ENCODE measurements at regions not wholly inside any gene's neighbourhood (a gene's known extent, or its start where the extent isn't known, plus 50 kb on each side); places are given as distances from the start of the nearest gene placed in this dataset.
A peak's percentile ranks its signal among the peaks of the same experiment; 100 is the strongest.

DNA sequence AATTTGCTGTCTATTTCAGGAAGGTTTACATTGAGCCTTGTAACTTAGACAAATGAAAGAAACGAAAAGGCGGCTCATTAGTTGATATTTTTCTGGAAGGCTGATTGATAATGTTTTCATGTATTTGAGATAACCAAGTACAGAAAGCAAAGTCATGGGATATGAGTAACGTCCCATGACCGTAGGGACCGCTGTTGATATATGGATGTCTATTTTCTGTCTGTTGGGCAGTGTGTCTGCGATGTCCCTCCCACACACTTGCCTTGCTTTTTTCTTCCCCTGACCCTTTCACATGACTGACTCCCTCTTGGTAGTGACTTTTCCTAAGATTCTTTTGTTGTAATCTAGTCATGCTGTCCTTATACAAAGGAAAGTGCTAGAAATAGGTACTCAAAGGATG, 57.0 kb upstream of the GPR158 start:
- no peak overlapping the region for H3K4me2 ChIP-seq
- H3K27ac ChIP-seq (ENCODE audit: low read depth): no peak overlapping the region
- no peaks in the 10 kb centered on the region for H3K27me3 ChIP-seq (ENCODE audit: insufficient read depth)
- Mint-ChIP-seq H3K36me3 (ENCODE audit: low read depth) (peaks cover 3% of the 10 kb centered on the region; the same call in 1 of the 3 replicates), H3K27me3 (ENCODE audit: insufficient read depth, low read depth, poor library complexity) (no peaks in the 10 kb centered on the region), H3K9me3 (peaks cover 15% of the 10 kb centered on the region; the same call in 1 of the 3 replicates), H3K4me3 (no peak overlapping the region), H3K4me1 (peaks cover 23% of the 10 kb centered on the region), H3K27ac (peak overlapping the region; percentile 46; the same call in 1 of the 2 replicates)
- H3K4me1 ChIP-seq (ENCODE audit: insufficient read depth): peaks cover 14% of the 10 kb centered on the region
- H3K36me3 ChIP-seq (ENCODE audit: insufficient read depth): no peaks in the 10 kb centered on the region
- peak overlapping the region; percentile 59; the same call in 1 of the 2 replicates for H2AFZ ChIP-seq
- no peak for ATAC-seq
- TF ChIP-seq, protein P1, sequence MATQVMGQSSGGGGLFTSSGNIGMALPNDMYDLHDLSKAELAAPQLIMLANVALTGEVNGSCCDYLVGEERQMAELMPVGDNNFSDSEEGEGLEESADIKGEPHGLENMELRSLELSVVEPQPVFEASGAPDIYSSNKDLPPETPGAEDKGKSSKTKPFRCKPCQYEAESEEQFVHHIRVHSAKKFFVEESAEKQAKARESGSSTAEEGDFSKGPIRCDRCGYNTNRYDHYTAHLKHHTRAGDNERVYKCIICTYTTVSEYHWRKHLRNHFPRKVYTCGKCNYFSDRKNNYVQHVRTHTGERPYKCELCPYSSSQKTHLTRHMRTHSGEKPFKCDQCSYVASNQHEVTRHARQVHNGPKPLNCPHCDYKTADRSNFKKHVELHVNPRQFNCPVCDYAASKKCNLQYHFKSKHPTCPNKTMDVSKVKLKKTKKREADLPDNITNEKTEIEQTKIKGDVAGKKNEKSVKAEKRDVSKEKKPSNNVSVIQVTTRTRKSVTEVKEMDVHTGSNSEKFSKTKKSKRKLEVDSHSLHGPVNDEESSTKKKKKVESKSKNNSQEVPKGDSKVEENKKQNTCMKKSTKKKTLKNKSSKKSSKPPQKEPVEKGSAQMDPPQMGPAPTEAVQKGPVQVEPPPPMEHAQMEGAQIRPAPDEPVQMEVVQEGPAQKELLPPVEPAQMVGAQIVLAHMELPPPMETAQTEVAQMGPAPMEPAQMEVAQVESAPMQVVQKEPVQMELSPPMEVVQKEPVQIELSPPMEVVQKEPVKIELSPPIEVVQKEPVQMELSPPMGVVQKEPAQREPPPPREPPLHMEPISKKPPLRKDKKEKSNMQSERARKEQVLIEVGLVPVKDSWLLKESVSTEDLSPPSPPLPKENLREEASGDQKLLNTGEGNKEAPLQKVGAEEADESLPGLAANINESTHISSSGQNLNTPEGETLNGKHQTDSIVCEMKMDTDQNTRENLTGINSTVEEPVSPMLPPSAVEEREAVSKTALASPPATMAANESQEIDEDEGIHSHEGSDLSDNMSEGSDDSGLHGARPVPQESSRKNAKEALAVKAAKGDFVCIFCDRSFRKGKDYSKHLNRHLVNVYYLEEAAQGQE (IDR thresholded peaks at IDR 0.05; ENCODE audit: unreplicated experiment): no peak
- no peak for TF ChIP-seq EZH2phosphoT487 (IDR thresholded peaks at IDR 0.05; ENCODE audit: unreplicated experiment)
- TF ChIP-seq POLR2AphosphoS5 (IDR thresholded peaks at IDR 0.05; ENCODE audit: low read depth): no peak
- TF ChIP-seq CREB1 (CRISPR knock-in tag; IDR thresholded peaks at IDR 0.05; ENCODE audit: low read depth): no peak
- no peak for TF ChIP-seq ZNF114 (CRISPR knock-in tag; IDR thresholded peaks at IDR 0.05)
- TF ChIP-seq NANOG (IDR thresholded peaks at IDR 0.05; ENCODE audit: borderline replicate concordance): no peak
- TF ChIP-seq, protein P2, sequence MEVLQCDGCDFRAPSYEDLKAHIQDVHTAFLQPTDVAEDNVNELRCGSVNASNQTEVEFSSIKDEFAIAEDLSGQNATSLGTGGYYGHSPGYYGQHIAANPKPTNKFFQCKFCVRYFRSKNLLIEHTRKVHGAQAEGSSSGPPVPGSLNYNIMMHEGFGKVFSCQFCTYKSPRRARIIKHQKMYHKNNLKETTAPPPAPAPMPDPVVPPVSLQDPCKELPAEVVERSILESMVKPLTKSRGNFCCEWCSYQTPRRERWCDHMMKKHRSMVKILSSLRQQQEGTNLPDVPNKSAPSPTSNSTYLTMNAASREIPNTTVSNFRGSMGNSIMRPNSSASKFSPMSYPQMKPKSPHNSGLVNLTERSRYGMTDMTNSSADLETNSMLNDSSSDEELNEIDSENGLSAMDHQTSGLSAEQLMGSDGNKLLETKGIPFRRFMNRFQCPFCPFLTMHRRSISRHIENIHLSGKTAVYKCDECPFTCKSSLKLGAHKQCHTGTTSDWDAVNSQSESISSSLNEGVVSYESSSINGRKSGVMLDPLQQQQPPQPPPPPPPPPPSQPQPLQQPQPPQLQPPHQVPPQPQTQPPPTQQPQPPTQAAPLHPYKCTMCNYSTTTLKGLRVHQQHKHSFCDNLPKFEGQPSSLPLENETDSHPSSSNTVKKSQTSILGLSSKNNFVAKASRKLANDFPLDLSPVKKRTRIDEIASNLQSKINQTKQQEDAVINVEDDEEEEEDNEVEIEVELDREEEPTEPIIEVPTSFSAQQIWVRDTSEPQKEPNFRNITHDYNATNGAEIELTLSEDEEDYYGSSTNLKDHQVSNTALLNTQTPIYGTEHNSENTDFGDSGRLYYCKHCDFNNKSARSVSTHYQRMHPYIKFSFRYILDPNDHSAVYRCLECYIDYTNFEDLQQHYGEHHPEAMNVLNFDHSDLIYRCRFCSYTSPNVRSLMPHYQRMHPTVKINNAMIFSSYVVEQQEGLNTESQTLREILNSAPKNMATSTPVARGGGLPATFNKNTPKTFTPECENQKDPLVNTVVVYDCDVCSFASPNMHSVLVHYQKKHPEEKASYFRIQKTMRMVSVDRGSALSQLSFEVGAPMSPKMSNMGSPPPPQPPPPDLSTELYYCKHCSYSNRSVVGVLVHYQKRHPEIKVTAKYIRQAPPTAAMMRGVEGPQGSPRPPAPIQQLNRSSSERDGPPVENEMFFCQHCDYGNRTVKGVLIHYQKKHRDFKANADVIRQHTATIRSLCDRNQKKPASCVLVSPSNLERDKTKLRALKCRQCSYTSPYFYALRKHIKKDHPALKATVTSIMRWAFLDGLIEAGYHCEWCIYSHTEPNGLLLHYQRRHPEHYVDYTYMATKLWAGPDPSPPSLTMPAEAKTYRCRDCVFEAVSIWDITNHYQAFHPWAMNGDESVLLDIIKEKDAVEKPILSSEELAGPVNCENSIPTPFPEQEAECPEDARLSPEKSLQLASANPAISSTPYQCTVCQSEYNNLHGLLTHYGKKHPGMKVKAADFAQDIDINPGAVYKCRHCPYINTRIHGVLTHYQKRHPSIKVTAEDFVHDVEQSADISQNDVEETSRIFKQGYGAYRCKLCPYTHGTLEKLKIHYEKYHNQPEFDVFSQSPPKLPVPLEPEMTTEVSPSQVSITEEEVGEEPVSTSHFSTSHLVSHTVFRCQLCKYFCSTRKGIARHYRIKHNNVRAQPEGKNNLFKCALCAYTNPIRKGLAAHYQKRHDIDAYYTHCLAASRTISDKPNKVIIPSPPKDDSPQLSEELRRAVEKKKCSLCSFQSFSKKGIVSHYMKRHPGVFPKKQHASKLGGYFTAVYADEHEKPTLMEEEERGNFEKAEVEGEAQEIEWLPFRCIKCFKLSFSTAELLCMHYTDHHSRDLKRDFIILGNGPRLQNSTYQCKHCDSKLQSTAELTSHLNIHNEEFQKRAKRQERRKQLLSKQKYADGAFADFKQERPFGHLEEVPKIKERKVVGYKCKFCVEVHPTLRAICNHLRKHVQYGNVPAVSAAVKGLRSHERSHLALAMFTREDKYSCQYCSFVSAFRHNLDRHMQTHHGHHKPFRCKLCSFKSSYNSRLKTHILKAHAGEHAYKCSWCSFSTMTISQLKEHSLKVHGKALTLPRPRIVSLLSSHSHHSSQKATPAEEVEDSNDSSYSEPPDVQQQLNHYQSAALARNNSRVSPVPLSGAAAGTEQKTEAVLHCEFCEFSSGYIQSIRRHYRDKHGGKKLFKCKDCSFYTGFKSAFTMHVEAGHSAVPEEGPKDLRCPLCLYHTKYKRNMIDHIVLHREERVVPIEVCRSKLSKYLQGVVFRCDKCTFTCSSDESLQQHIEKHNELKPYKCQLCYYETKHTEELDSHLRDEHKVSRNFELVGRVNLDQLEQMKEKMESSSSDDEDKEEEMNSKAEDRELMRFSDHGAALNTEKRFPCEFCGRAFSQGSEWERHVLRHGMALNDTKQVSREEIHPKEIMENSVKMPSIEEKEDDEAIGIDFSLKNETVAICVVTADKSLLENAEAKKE (CRISPR knock-in tag; IDR thresholded peaks at IDR 0.05): no peak
- TF ChIP-seq STAT1 (IDR thresholded peaks at IDR 0.05; ENCODE audit: unreplicated experiment): no peak
- TF ChIP-seq ETS1 (IDR thresholded peaks at IDR 0.05): no peak
- TF ChIP-seq JUNB (IDR thresholded peaks at IDR 0.05; ENCODE audit: unreplicated experiment): no peak
- TF ChIP-seq ZNF331 (CRISPR knock-in tag; IDR thresholded peaks at IDR 0.05; ENCODE audit: low read depth): no peak
- TF ChIP-seq EZH2 (IDR thresholded peaks at IDR 0.05; ENCODE audit: low read depth, unreplicated experiment): no peak
- no peak overlapping the region for H3K4me3 ChIP-seq
- no peaks in the 10 kb centered on the region for H3K9me2 ChIP-seq (ENCODE audit: insufficient read depth)
- DNase-seq (ENCODE audit: low spot score): no peak
- no peaks in the 10 kb centered on the region for H3F3A ChIP-seq (replicated peaks; ENCODE audit: low read depth)
- no peaks in the 10 kb centered on the region for H4K20me1 ChIP-seq (replicated peaks; ENCODE audit: insufficient read depth)
- no peaks in the 10 kb centered on the region for H3K79me2 ChIP-seq (replicated peaks; ENCODE audit: insufficient read depth)
